Endothelial cell of umbilical vein (primary cell): ENCODE measurements at regions not wholly inside any gene's neighbourhood (a gene's known extent, or its start where the extent isn't known, plus 50 kb on each side); places are given as distances from the start of the nearest gene placed in this dataset.

Source experiments
- BruUV-seq: library from RNA; stranded (reverse); fragments of 400-500 nt; replicated peaks from 2 replicates; lab custom pipeline; 2021; lab: Mats Ljungman, UMichigan
- CTCF ChIA-PET: fragments of 300-600, 350-600 bp; sonication (Branson Sonifier 250); formaldehyde crosslinking; loops from one replicate; lab custom pipeline; 2021; ENCODE audit warnings: antibody characterized with exemption, inconsistent platforms; lab: Charles Lee
- POLR2A ChIA-PET: fragments of 300-600, 350-600 bp; sonication (Branson Sonifier 250); formaldehyde crosslinking; loops from one replicate; lab custom pipeline; 2021; ENCODE audit warnings: antibody characterized with exemption, inconsistent platforms; lab: Charles Lee
- DNase-seq: peaks from one replicate; pipeline ENCODE4 v3.0.0-alpha.2; 2011; ENCODE audit warnings: low read depth, low spot score
- FAIRE-seq: peaks from 2 replicates; lab custom pipeline; 2011; peaks lifted over from hg19 to GRCh38; lab: Jason Lieb, UNC
- H2AFZ ChIP-seq: 2 replicates; pipeline ENCODE4 v1.6.0; 2012; ENCODE audit warnings: low read depth, low read length, control low read depth, inconsistent platforms
- H3K27ac ChIP-seq: 2 replicates; pipeline ENCODE4 v1.5.1; 2011; ENCODE audit warnings: low read depth, mild to moderate bottlenecking, control low read depth, low read length, moderate library complexity; ENCODE audit not compliant: insufficient read depth
- H3K27me3 ChIP-seq, 2 experiments: 2 replicates each; pipeline versions ENCODE4 v1.6.0 to v1.6.1; 2011; ENCODE audit warnings: low read length in 2 of 2, mixed read lengths in 1 of 2; ENCODE audit not compliant: control insufficient read depth in 2 of 2, insufficient read depth in 2 of 2
- H3K36me3 ChIP-seq, 2 experiments: 2 replicates in 1 of 2; 3 replicates in 1 of 2; pipeline ENCODE4 v1.5.1; 2011; ENCODE audit warnings: low read length in 2 of 2, mild to moderate bottlenecking in 1 of 2, moderate library complexity in 1 of 2; ENCODE audit not compliant: control insufficient read depth in 2 of 2, insufficient read depth in 2 of 2; ENCODE audit errors: extremely low read depth in 1 of 2
- H3K4me1 ChIP-seq: 3 replicates; pipeline ENCODE4 v1.5.1; 2011; ENCODE audit warnings: mild to moderate bottlenecking, low read length; ENCODE audit not compliant: control insufficient read depth, insufficient read depth; ENCODE audit errors: extremely low read depth
- H3K4me2 ChIP-seq: 2 replicates; pipeline ENCODE4 v1.6.1; 2011; ENCODE audit warnings: low read length, control low read depth, mixed read lengths; ENCODE audit not compliant: insufficient read depth
- H3K4me3 ChIP-seq, 3 experiments: fragments of 200-600 bp in 1 of 3; sonication (generic), shearing (Covaris generic) in 1 of 3; replicated peaks in 1 of 3; 2 replicates each; pipeline ENCODE4 v1.5.1; 2011 to 2016; ENCODE audit warnings: control low read depth in 3 of 3, low read length in 3 of 3, mild to moderate bottlenecking in 2 of 3, inconsistent platforms in 1 of 3, low read depth in 1 of 3, moderate library complexity in 1 of 3; ENCODE audit not compliant: insufficient read depth in 1 of 3
- H3K79me2 ChIP-seq: 2 replicates; pipeline ENCODE4 v1.6.0; 2012; ENCODE audit warnings: low read length, inconsistent platforms; ENCODE audit not compliant: control insufficient read depth, insufficient read depth
- H3K9ac ChIP-seq: replicated peaks from 2 replicates; pipeline ENCODE3; 2011; ENCODE audit warnings: low read length, control low read depth; ENCODE audit not compliant: insufficient read depth; ENCODE audit errors: extremely low read depth
- H3K9me1 ChIP-seq: replicated peaks from 3 replicates; pipeline ENCODE4 v1.6.0; 2011; ENCODE audit warnings: mild to moderate bottlenecking, low read length; ENCODE audit not compliant: control insufficient read depth, insufficient read depth; ENCODE audit errors: extremely low read depth
- H3K9me3 ChIP-seq: replicated peaks from 2 replicates; pipeline ENCODE4 v1.5.1; 2012; ENCODE audit warnings: low read length, inconsistent platforms; ENCODE audit not compliant: control insufficient read depth, insufficient read depth
- H4K20me1 ChIP-seq: replicated peaks from 2 replicates; pipeline ENCODE3; 2011; ENCODE audit warnings: mild to moderate bottlenecking, low read length; ENCODE audit not compliant: control insufficient read depth, insufficient read depth; ENCODE audit errors: extremely low read depth
- CTCF ChIP-seq, 2 donors: IDR thresholded peaks; 1 replicate in 1 of 2; 2 replicates in 1 of 2; pipeline ENCODE4 v1.5.1; 2011; ENCODE audit warnings: low read length in 2 of 2, mild to moderate bottlenecking in 2 of 2, moderate library complexity in 2 of 2, control low read depth in 1 of 2, inconsistent platforms in 1 of 2, low read depth in 1 of 2; ENCODE audit not compliant: insufficient read depth in 1 of 2; ENCODE audit errors: extremely low read depth in 1 of 2
- EZH2 ChIP-seq: IDR thresholded peaks from 2 replicates; pipeline ENCODE4 v1.6.1; 2012; ENCODE audit warnings: borderline replicate concordance, low read depth, mild to moderate bottlenecking, moderate library complexity, low read length, inconsistent platforms; ENCODE audit not compliant: severe bottlenecking
- FOS ChIP-seq: IDR thresholded peaks from 2 replicates; pipeline ENCODE4 v1.6.1; 2011; ENCODE audit warnings: mild to moderate bottlenecking, low read length, moderate library complexity, borderline replicate concordance; ENCODE audit not compliant: insufficient read depth
- GATA2 ChIP-seq: IDR thresholded peaks from 2 replicates; pipeline ENCODE4 v1.7.0; 2011; ENCODE audit warnings: low read depth, mild to moderate bottlenecking, moderate library complexity, mixed read lengths, low read length; ENCODE audit not compliant: insufficient read length, insufficient read depth
- JUN ChIP-seq: IDR thresholded peaks from 2 replicates; pipeline ENCODE4 v1.6.1; 2011; ENCODE audit warnings: borderline replicate concordance, low read depth; ENCODE audit not compliant: insufficient read length, insufficient read depth
- MAX ChIP-seq: IDR thresholded peaks from 2 replicates; pipeline ENCODE4 v1.6.1; 2011; ENCODE audit not compliant: insufficient read depth, insufficient read length
- MYC ChIP-seq: IDR thresholded peaks from one replicate; pipeline ENCODE4 v1.6.1; 2011; ENCODE audit warnings: mild to moderate bottlenecking, low read depth, low read length
- POLR2A ChIP-seq: IDR thresholded peaks from 2 replicates; pipeline ENCODE4 v1.6.1; 2012; ENCODE audit warnings: low read depth, mild to moderate bottlenecking, control low read depth, low read length
- POLR2AphosphoS5 ChIP-seq: IDR thresholded peaks from 2 replicates; pipeline ENCODE4 v1.6.1; 2012; ENCODE audit warnings: low read depth, mild to moderate bottlenecking, control low read depth, low read length, moderate library complexity; ENCODE audit not compliant: insufficient read depth
- dilution Hi-C: fragments of 300-500 bp; cut with MboI; formaldehyde crosslinking; loops from one replicate; pipeline ENCODE4 v1.15.0; 2019; ENCODE audit warnings: low sequenced_read_pairs; ENCODE audit not compliant: extremely low pct_ligation_motif_present
- intact Hi-C: fragments of 100-400 bp; cut with micrococcal nuclease; formaldehyde crosslinking; loops from one replicate; pipeline ENCODE4 v1.10.0; 2022

GRCh38 chr16:85398050-85398451, 215.1 kb upstream of the GSE1 start:
- ChIA-PET CTCF (interaction anchor here (1.9 to 3.4 kb wide), 2 partner anchors 22 to 218 kb away, joined by 7 to 13 read pairs; no protein-coding TSS in a partner anchor), POLR2A (no interaction called here)
- H4K20me1 ChIP-seq: no peaks in the 10 kb centered on the region
- H3K27ac ChIP-seq: no peak overlapping the region
- peaks cover 12% of the 10 kb centered on the region for H3K4me1 ChIP-seq
- no peaks in the 10 kb centered on the region for H3K36me3 ChIP-seq
- H3K79me2 ChIP-seq: no peaks in the 10 kb centered on the region
- dilution Hi-C loops (no loop called here), intact Hi-C loops (no loop called here)
- no peaks in the 10 kb centered on the region for H3K27me3 ChIP-seq
- BruUV-seq: no TSS peak
- no peak overlapping the region for H3K9ac ChIP-seq
- H3K9me3 ChIP-seq: no peaks in the 10 kb centered on the region
- no peak overlapping the region for H3K4me2 ChIP-seq
- FAIRE-seq (no peak), DNase-seq (no peak)
- TF ChIP-seq GATA2 (no peak), POLR2A (no peak), POLR2AphosphoS5 (no peak), MYC (no peak), JUN (no peak), FOS (no peak), MAX (no peak), CTCF (IDR thresholded peaks at IDR 0.05; ENCODE audit: extremely low read depth in 1 of 2, insufficient read depth in 1 of 2, low read depth in 1 of 2, low read length in 2 of 2) (no peak), EZH2 (no peak)
- no peak overlapping the region for H3K4me3 ChIP-seq
- no peaks in the 10 kb centered on the region for H3K9me1 ChIP-seq
- H2AFZ ChIP-seq: no peak overlapping the region
